HG03439 (cell line): ENCODE measurements at regions not wholly inside any gene's neighbourhood (a gene's known extent, or its start where the extent isn't known, plus 50 kb on each side); places are given as distances from the start of the nearest gene placed in this dataset.

ENCODE experiments used
- ATAC-seq: cut with Tn5 transposase; IDR thresholded peaks from one replicate; pipeline ENCODE4 v1.9.1; 2021; ENCODE audit warnings: mild to moderate bottlenecking, moderate library complexity; ENCODE audit not compliant: unreplicated experiment

DNA sequence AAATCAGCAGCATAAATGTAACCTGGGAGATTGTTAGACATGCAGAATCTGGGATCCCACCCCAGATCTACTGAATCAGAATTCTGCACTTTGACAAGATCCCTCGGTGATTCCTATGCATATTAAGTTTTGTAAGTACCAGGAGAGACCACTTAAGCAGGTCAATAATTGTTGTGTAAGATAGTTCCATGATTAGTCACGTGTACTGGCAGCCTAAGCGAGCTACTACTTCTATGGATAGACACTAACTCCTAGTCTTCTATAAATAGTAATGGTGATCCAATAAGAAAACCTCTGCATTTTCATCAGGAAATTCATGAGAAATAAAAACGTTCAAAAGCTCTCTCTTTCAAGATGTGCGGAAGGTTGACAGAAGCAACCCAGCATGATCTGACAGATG is 988.2 kb upstream of the CHAC2 start:
- no peak for ATAC-seq

- no peak for ATAC-seq
Observed at GRCh38 chr2:52776571-52776970, 991.0 kb upstream of the CHAC2 start.

- ATAC-seq: no peak
Observed at GRCh38 chr2:52775674-52776073, 991.9 kb upstream of the CHAC2 start.

- no peak for ATAC-seq
Observed at GRCh38 chr2:52765735-52766134, 1001.9 kb upstream of the CHAC2 start.

DNA sequence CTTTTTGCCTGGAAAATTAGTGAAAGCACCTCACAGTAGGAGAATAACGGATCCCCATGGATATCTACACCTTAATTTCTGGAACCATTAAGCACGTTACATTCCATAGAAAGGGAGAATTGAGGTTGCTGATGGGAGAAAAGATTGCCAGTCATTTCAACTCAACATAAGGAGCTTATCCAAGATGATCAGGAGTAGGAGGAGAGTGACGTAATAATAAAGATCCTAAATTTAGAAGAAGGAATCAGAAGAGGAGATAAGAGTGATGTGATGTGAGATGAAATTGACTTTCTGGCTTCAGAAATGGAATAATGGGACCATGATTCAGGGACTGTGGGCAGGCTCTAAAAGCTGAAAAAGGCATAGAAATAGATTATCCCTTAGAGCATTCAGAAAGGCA is 1017.8 kb upstream of the CHAC2 start:
- ATAC-seq: no peak

GRCh38 chr2:52745144-52745543 is 1022.5 kb upstream of the CHAC2 start:
- no peak for ATAC-seq

DNA sequence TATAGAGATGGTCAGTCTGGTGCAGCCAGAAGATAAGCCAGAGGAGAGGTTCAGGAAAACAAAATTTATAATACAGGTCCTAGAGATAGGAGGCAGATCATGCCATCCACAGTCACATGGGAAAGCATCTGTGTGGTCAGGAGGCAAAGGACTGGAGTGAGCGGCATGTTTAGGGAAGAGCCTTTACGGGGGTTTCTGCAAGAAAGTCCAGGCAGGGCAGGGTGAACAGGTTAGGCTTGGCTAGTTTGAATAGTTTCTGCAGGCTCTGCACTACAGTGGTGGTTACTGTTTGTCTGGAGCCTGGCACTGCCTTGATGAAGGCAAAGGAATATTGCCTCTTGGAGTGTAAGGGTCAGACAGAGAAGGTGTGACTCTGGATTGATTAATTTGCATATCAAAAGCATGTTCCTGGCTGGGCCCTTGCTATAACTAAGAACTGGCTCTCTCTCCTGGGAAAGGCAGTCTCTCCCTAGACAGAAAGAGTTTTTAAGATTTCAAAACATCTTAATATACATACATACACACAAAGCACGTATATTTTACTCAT is 1034.7 kb upstream of the CHAC2 start:
- ATAC-seq: no peak

- ATAC-seq: no peak
Observed at GRCh38 chr2:52724585-52724984, 1043.0 kb upstream of the CHAC2 start.

GRCh38 chr2:52717836-52718235 is 1049.8 kb upstream of the CHAC2 start:
- ATAC-seq: no peak

- ATAC-seq: no peak
Observed at GRCh38 chr2:52710810-52711618, 1056.6 kb upstream of the CHAC2 start.

DNA sequence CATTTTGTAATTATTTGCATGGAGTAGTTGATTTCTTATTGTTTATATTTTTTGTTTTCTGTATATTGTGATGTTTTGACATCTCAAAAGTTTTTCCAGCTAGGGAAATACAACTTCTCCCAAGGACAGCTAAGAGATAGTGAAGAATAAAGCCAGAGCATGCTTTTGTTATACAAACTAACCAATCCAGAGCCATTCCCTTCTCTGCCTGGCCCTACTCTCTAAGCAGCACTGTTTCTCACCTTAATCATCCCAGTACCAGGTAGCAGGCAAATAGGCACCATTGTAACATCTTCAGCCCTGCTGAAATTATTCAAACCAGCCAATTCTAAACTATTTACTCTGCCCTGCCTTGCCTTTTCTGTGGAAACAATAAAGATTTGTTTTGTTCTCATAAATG is 1063.4 kb upstream of the CHAC2 start:
- ATAC-seq: no peak

DNA sequence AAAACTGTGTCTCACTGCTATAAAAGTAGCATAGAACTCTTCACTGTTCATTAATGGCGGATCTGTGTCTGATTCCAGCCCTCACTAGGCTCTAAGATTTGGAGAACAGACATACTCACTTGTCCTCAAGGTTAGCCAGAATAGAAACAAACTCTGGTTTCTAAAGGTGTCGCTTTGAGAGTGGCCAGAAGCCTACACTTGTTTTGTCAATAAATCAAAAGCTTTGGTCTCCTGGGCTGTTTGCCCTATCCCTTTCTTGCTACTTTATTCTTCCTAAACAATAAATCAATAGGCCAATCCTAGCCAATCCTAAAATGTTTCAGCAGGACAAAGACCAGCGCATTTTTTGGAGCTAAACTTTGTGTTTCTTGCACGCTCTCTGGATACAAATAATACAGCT is 1064.6 kb upstream of the CHAC2 start:
- ATAC-seq: no peak

DNA sequence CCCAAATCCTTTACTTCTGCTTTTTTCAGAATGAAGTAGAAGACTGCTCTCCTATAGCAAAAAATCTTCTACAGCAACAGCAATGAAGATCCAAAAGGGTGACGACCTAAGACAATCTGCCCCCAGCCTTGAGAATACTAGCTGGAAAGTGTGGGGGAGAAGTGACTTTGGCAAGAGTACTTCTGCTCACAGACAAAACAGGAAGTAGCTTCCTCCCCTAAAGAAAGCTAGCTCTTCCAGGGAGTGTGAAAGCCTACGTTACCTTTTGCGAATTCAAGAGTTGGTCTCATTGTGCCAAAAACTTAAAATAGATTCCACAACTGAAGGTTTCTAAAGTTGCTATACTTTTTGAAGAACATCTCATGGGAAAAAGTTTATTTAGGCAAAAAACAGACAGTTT is 1069.2 kb upstream of the CHAC2 start:
- ATAC-seq: no peak

DNA sequence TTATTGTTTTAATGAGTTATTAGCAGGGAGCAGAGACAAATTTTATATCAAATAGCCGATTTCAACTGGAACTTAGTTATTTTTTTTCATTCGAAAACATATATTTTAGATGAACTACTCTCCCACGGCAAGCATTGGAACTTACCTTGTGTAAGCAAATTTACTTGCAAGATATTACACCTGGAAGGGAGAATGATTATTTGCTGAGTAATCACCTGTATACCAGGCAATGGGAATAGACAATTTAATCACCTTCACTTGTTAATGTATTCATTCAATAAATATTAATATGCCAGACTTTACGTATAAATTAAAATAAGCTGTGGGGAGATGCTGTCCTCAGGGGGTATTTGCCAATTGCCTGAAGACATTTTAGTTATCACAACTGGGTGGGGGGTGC is 1069.9 kb upstream of the CHAC2 start:
- no peak for ATAC-seq

GRCh38 chr2:52695731-52696130 is 1071.9 kb upstream of the CHAC2 start:
- ATAC-seq: no peak

DNA sequence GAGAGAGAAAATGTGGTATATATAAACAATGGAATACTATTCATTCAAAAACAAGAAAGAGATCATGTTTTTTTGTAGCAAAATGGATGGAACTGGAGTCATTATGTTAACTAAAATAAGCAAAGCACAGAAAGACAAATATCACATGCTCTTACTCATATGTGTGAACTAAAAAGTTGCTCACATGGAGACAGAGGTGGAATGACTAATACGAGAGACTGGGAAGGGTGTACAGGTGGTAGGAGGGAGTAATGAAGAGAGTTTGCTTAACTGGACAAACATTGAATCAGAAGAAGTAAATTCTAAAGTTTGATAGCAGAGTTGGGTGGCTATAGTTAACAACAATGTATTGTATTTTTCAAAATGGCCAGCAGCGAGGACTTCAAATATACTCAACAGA is 1080.7 kb upstream of the CHAC2 start:
- ATAC-seq: no peak

GRCh38 chr2:52676056-52676455 is 1091.5 kb upstream of the CHAC2 start:
- ATAC-seq: no peak

GRCh38 chr2:52668724-52669123 is 1098.9 kb upstream of the CHAC2 start:
- ATAC-seq: no peak

- no peak for ATAC-seq
Observed at GRCh38 chr2:52659546-52659945, 1108.1 kb upstream of the CHAC2 start.

GRCh38 chr2:52658598-52658997 is 1109.0 kb upstream of the CHAC2 start:
- ATAC-seq: no peak

- no peak for ATAC-seq
Observed at GRCh38 chr2:52639692-52640091, 1127.9 kb upstream of the CHAC2 start.

DNA sequence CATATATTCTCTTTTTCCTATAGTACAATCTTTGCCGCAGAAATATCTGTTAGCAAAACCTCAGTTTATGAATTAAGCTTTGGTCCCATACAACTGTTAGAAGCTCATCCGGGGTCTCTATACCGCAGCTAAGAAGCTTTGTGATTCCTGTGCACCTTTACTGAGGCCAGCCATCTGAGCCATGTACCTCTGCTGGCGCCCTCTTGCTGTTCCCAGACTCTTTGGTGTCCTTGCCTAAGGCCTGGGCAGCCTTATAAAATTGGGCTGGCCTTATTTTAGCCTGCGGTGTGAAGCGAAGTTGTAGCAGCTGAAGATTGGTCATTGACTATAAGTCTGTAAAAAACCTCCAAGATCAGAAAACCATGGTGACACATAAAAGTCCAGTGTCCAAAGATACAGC is 1135.1 kb upstream of the CHAC2 start:
- ATAC-seq: no peak

- ATAC-seq: no peak
Observed at GRCh38 chr2:52629944-52630343, 1137.7 kb upstream of the CHAC2 start.
